ENCODE measurements at regions not wholly inside any gene's neighbourhood (a gene's known extent, or its start where the extent isn't known, plus 50 kb on each side); places are given as distances from the start of the nearest gene placed in this dataset.

DNA sequence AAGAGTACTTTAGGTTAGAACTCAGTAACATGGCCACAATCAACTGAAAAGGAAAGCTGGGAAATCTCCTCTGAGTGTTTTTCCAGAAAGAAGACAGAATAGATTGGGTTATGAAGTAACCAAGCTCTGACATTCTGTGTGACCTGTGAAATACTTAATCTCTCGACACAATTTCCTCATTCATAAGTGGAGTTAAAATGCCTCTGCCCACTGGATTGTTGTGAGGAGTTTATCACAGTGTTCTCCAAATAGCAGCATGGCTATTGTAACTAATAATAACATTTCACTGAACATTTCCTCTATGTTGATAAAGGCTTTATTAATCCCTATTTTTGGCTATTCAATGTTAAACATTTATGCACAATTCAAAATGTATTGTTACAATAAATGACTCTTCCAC lies 311.0 kb downstream of the GABRB2 start:
- DNase-seq (ENCODE audit: low read depth), result no peak

- DNase-seq (ENCODE audit: low read depth), result no peak
These were observed 313.0 kb downstream of the GABRB2 start for GRCh38 chr5:161233553-161233952.

DNA sequence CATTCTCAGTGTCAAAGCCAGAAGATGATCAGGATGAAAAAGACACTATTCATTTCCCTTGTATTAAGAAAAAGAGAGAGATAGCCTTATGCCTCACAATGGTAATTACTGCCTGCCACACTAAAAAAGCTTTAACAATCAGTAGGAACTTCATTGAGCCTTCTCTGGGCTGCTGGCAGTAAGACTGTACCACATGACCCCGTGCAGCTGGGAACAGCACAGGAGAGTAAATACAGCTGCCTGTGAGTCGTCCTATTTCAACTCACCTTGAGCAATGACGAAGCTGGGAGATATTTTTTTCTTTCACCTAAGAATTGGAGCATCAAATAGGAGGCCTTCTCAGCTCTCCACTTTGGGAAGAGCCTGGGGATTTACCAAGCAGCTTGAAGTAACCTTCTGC lies 316.3 kb downstream of the GABRB2 start:
- no peak for DNase-seq (ENCODE audit: low read depth)

DNA sequence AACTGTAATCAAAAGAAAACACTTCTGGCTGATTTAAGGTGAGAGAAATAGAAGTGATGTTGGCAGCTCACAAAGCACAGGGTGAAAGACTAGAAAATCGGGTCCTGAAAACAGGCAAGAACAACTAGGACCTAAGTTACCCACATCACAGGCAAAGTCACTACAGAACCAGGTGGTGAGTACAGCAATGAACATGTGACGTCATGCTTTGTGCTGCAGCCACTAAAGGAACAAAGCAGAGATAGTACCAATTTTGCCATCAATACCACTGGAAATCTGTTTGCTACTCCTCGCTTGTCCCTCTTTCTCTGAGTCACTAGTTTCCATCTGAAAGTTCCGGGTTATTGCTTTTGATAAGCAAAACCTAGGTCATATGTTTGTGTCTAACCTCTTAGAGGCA lies 326.7 kb downstream of the GABRB2 start:
- DNase-seq (ENCODE audit: low read depth), result no peak

- DNase-seq (ENCODE audit: low read depth), result no peak
These were observed 329.6 kb downstream of the GABRB2 start for GRCh38 chr5:161216877-161217276.

DNA sequence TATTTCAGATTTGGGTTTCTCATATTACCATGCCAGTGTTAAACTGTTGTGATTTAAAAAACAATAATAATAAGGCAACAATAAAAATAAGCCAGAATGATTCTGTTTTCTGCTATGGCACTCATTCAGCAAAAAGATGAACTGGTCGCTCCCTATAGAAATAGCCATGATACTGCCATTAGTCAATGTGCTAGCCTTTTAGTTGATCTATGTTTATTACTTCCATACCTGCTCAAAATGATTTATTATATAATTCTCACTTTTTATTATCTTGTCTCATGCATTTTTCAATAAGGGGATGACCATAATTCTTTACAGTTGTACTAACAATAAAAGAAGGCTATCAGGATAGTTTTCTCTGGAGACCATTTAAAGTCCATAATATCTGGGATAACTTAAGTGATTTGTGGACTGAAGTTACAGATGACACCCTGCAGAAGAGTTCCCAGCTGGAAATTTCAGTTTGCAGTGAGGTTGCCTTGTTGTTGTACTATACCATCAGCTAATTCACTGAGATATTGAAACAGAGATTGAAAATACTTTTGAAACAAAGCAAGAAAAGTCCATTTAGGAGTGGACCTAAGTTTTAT lies 334.3 kb downstream of the GABRB2 start:
- no peak for DNase-seq (ENCODE audit: low read depth)

- DNase-seq (ENCODE audit: low read depth), result no peak
These were observed 345.0 kb downstream of the GABRB2 start for GRCh38 chr5:161201558-161201957.

GRCh38 chr5:161190778-161191177 lies 338.8 kb upstream of the ATP10B start:
- DNase-seq (ENCODE audit: low read depth), result no peak

- no peak for DNase-seq (ENCODE audit: low read depth)
These were observed 338.1 kb upstream of the ATP10B start for GRCh38 chr5:161190086-161190485.

GRCh38 chr5:161189452-161189851 lies 337.4 kb upstream of the ATP10B start:
- DNase-seq (ENCODE audit: low read depth), result no peak

- DNase-seq (ENCODE audit: low read depth), result no peak
These were observed 331.5 kb upstream of the ATP10B start for GRCh38 chr5:161183559-161183958.

GRCh38 chr5:161176221-161176620 lies 324.2 kb upstream of the ATP10B start:
- DNase-seq (ENCODE audit: low read depth), result no peak

DNA sequence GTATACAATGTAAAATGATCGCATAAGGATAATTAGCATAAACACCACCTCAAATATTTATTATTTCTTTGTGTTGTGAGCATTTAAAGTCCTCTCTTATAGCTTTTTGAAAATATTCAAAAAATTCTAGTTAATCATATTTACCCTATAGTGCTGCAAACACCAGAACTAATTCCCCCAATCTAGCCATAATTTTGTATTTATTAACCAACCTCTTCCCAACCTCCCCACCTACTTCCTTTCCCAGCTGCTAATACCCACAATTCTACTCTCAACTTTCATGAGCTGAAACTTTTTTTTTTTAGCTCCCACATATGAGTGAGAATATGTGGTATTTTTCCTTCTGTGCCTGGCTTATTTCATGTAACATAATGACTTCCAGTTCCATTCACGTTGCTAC lies 317.8 kb upstream of the ATP10B start:
- DNase-seq (ENCODE audit: low read depth), result no peak

GRCh38 chr5:161167016-161167767 lies 315.2 kb upstream of the ATP10B start:
- no peak for DNase-seq (ENCODE audit: low read depth)

DNA sequence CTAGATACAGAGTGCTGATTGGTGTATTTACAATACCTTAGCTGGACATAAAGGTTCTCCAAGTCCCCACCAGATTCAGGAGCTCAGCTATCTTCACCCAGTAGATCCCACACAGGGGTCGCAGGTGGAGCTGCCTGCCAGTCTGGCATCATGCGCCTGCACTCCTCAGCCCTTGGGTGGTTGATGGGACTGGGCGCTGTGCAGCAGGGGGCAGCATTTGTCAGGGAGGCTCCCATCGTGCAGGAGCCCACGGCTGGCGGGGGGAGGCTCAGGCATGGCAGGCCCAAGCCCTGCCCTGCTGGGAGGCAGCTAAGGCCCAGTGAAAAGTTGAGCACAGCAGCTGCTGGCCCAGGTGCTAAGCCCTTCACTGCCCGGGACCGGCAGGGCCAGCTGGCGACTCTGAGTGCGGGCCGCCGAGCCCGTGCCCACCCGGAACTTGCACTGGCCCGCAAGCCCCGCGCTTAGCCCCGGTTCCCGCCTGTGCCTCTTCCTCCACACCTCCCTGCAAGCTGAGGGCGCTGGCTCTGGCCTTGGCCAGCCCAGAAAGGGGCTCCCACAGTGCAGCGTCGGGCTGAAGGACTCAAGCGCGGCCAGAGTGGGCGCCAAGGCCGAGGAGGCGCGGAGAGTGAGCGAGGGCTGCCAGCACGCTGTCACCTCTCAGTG lies 314.1 kb upstream of the ATP10B start:
- DNase-seq (ENCODE audit: low read depth), result no peak

- no peak for DNase-seq (ENCODE audit: low read depth)
These were observed 305.9 kb upstream of the ATP10B start for GRCh38 chr5:161157925-161158324.

DNA sequence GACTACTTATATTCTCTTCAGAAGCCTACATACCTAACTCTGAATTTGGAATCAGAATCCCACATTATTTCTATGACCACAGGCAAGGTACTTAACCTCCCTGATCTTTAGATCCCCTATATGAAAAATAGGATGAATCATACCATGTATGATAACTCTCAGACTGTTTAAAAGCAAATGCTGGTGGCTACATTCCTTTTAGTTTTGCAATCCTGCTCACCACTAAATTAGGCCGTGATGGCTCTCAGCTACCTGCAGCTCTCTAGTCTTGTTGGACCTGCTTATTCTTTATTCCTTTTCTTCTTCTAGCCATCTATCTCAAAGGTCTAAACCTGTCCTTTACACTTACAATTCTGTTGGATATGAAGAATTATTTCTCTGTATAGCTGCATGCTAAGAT lies 303.4 kb upstream of the ATP10B start:
- DNase-seq (ENCODE audit: low read depth), result no peak

DNA sequence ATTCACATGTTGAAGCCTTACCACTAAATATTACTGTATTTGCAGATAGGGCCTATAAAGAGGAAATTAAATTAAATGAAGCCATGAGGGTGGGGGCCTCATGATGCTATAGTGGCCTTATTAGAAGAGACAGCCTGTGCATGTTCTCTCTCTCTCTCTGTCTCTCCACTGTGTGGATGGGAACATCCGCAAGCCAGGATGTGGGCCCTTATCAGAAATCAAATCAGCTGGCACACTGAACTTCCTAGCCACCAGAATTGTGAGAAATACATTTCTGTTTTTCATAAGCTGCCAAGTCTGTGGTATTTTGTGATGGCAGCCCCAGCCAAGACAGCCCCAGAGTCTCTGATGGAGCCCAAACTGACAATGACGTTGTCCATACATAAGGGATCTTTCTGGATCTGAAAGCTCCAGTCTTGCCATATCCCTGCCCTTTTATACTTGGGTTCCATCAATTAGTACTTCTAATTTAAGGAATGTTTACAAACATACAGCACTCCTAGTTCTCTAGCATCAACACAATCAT lies 300.5 kb upstream of the ATP10B start:
- no peak for DNase-seq (ENCODE audit: low read depth)

GRCh38 chr5:161150441-161150988 lies 298.5 kb upstream of the ATP10B start:
- DNase-seq (ENCODE audit: low read depth), result no peak

GRCh38 chr5:161149078-161149477 lies 297.1 kb upstream of the ATP10B start:
- DNase-seq (ENCODE audit: low read depth), result no peak

GRCh38 chr5:161138751-161139455 lies 286.9 kb upstream of the ATP10B start:
- no peak for DNase-seq (ENCODE audit: low read depth)

- DNase-seq (ENCODE audit: low read depth), result no peak
These were observed 282.9 kb upstream of the ATP10B start for GRCh38 chr5:161134956-161135355.

Measured in HT1080 (cell line).